Testis (tissue), 2 donors: ENCODE measurements at regions not wholly inside any gene's neighbourhood (a gene's known extent, or its start where the extent isn't known, plus 50 kb on each side); places are given as distances from the start of the nearest gene placed in this dataset.

Experiments used
- CTCF ChIP-seq, 3 experiments: fragments of 450-650 bp in 2 of 3; fragments of 200-600 bp in 1 of 3; sonication (generic) in 1 of 3; IDR thresholded peaks; one replicate each; pipeline ENCODE4 v1.5.1; 2016 to 2019; ENCODE audit warnings: antibody characterized with exemption in 3 of 3, mild to moderate bottlenecking in 2 of 3, moderate library complexity in 1 of 3
- POLR2A ChIP-seq: fragments of 450-650 bp; IDR thresholded peaks from one replicate; pipeline ENCODE4 v1.6.1; 2017; ENCODE audit warnings: antibody characterized with exemption, mild to moderate bottlenecking, moderate library complexity

DNA sequence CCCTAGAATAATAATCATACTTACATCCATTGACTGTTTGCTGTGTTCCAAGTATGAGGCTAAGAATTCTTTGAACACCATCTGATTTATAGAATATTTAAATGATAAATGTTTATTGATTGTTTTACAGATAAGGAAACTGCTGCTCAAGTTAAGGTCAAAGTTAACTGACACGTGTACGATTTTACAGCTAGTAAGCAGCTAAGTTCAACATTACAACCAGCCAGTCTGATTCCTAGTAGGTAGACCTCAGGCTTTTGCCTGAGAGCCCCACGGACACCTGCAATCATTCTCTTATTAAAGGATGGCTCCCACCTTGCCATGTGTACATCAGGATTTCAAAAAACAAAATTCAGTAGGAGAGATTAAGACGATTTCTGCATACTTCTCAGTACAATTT is 141.9 kb downstream of the SPRY2 start:
- TF ChIP-seq CTCF (IDR thresholded peaks at IDR 0.05) (no peak), POLR2A (no peak)
